OCI-LY1 (cell line): ENCODE measurements at regions not wholly inside any gene's neighbourhood (a gene's known extent, or its start where the extent isn't known, plus 50 kb on each side); places are given as distances from the start of the nearest gene placed in this dataset.

Experiments
- CTCF ChIP-seq: fragments of 200-600 bp; sonication (generic), shearing (Covaris generic); IDR thresholded peaks from 2 replicates; pipeline ENCODE4 v1.5.1; 2017; ENCODE audit warnings: mild to moderate bottlenecking, antibody characterized with exemption, low read length, moderate library complexity, mixed read lengths
- EZH2 ChIP-seq: fragments of 200-600 bp; sonication (generic), shearing (Covaris generic); IDR thresholded peaks from 2 replicates; pipeline ENCODE4 v1.8.0; 2017; ENCODE audit warnings: borderline replicate concordance, mixed run types, mild to moderate bottlenecking, antibody characterized with exemption, low read length, moderate library complexity, mixed read lengths

DNA sequence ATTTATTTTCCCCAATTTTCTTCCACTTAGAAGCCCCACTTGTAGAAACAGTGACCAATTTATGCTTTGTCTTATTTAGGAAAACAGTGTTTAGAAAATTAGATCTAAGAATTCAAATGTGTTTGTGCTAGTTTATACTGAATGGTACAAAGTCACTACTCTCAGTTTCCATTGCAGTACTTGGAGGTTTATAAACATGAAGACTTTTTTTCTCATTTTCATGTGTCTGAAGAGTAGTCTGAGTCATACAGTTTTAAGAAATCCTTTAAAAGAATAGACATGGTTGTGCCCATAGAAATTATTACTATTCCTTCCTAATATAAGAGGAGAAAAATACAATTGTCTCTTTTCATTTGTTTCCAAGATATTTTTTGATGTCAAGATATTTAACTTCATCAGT is 458.7 kb downstream of the NAF1 start:
- TF ChIP-seq EZH2 (no peak), CTCF (no peak)
